ENCODE measurements at regions not wholly inside any gene's neighbourhood (a gene's known extent, or its start where the extent isn't known, plus 50 kb on each side); places are given as distances from the start of the nearest gene placed in this dataset.

DNA sequence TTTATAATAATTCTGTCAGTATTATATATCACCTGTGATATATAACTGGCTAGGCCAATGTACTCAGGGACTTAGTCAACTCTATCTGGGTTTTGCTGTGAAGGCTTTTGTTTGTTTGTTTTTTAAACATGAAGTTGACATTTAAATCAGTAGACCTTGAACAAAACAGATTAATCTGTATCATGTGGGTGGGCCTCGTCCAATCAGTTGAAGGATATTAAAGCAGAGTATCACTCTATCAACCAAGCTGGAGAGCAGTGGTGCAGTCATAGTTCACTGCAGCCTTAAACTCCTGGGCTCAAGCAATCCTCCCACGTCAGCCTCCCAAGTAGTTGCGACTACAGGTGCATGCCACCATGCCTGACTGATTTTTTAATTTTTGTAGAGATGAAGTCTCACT lies 870.2 kb downstream of the TYW1 start:
- TF ChIP-seq, protein P1, sequence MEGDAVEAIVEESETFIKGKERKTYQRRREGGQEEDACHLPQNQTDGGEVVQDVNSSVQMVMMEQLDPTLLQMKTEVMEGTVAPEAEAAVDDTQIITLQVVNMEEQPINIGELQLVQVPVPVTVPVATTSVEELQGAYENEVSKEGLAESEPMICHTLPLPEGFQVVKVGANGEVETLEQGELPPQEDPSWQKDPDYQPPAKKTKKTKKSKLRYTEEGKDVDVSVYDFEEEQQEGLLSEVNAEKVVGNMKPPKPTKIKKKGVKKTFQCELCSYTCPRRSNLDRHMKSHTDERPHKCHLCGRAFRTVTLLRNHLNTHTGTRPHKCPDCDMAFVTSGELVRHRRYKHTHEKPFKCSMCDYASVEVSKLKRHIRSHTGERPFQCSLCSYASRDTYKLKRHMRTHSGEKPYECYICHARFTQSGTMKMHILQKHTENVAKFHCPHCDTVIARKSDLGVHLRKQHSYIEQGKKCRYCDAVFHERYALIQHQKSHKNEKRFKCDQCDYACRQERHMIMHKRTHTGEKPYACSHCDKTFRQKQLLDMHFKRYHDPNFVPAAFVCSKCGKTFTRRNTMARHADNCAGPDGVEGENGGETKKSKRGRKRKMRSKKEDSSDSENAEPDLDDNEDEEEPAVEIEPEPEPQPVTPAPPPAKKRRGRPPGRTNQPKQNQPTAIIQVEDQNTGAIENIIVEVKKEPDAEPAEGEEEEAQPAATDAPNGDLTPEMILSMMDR (IDR thresholded peaks at IDR 0.05) = no peak
- TF ChIP-seq POLR2A (IDR thresholded peaks at IDR 0.05) = no peak
- TF ChIP-seq EP300 (IDR thresholded peaks at IDR 0.05) = no peak
- no peak for TF ChIP-seq POLR2AphosphoS5 (IDR thresholded peaks at IDR 0.05)

All from gastroesophageal sphincter (tissue), 3 donors.